A549 (cell line): ENCODE measurements at regions not wholly inside any gene's neighbourhood (a gene's known extent, or its start where the extent isn't known, plus 50 kb on each side); places are given as distances from the start of the nearest gene placed in this dataset.
"Not testable (repeated sequence)": the region's sequence is repeated elsewhere in the genome, so short reads cannot be mapped to it uniquely, and the experiment has no call there.

ENCODE experiments used
- ATAC-seq, 2 experiments: fragments of 200-7000 bp in 1 of 2; fragments of >200 bp in 1 of 2; cut with Nextera tagmentation in 1 of 2; cut with Tn5 transposase in 1 of 2; 3 replicates each; pipeline versions ENCODE4 v1.8.0 to v1.9.1; 2018 to 2020; ENCODE audit warnings: mild to moderate bottlenecking in 1 of 2, moderate library complexity in 1 of 2
- CTCF ChIA-PET: fragments of 300-600 bp; sonication (Branson Sonifier 250); formaldehyde crosslinking; extraction: SDS; loops from one replicate; lab custom pipeline; 2021; ENCODE audit warnings: antibody characterized with exemption, inconsistent platforms; lab: Yijun Ruan, JAX
- POLR2A ChIA-PET: fragments of 350-600 bp; formaldehyde crosslinking; extraction: SDS; loops from one replicate; lab custom pipeline; 2021; ENCODE audit warnings: antibody characterized with exemption, inconsistent platforms; lab: Yijun Ruan, JAX
- DNase-seq, 2 experiments: peaks; one replicate each; pipeline versions ENCODE4 v3.0.0 to v3.0.0-alpha.2; 2011 to 2016; ENCODE audit warnings: low read depth in 1 of 2, low spot score in 1 of 2
- FAIRE-seq: peaks from 2 replicates; lab custom pipeline; 2011; peaks lifted over from hg19 to GRCh38; lab: Jason Lieb, UNC
- H3K27ac ChIP-seq, 2 experiments: fragments of >200 bp; sonication (Bioruptor Twin); formaldehyde crosslinking; 3 replicates each; pipeline ENCODE4 v1.5.1; 2016 to 2017
- H3K4me1 ChIP-seq: fragments of >200 bp; sonication (Bioruptor Twin); formaldehyde crosslinking; 3 replicates; pipeline ENCODE4 v1.6.1; 2016
- H3K4me2 ChIP-seq: fragments of >200 bp; sonication (Bioruptor Twin); formaldehyde crosslinking; 3 replicates; pipeline ENCODE4 v1.6.1; 2016
- H3K4me3 ChIP-seq: fragments of >200 bp; sonication (Bioruptor Twin); formaldehyde crosslinking; 3 replicates; pipeline ENCODE4 v1.5.1; 2016
- H3K9me3 ChIP-seq: fragments of >200 bp; sonication (Bioruptor Twin); formaldehyde crosslinking; 3 replicates; pipeline ENCODE4 v1.6.1; 2016
- CEBPB ChIP-seq, 2 experiments: fragments of >200 bp in 1 of 2; sonication (Bioruptor Twin) in 1 of 2; formaldehyde crosslinking in 1 of 2; IDR thresholded peaks; 2 replicates each; pipeline ENCODE4 v1.6.1; 2012 to 2016
- CHD2 ChIP-seq: fragments of 150-350 bp; IDR thresholded peaks from 2 replicates; pipeline ENCODE4 v1.6.1; 2014; ENCODE audit warnings: low read length; ENCODE audit not compliant: partially characterized antibody
- FOSL2 ChIP-seq, 2 experiments: fragments of 450-650 bp in 1 of 2; fragments of >200 bp in 1 of 2; sonication (Bioruptor Twin) in 1 of 2; formaldehyde crosslinking; IDR thresholded peaks; 2 replicates each; pipeline versions ENCODE4 v1.5.0 to v1.6.1; 2016 to 2020; ENCODE audit warnings: mild to moderate bottlenecking in 1 of 2, moderate library complexity in 1 of 2
- HEYL ChIP-seq: fragments of 250-450 bp; sonication (Bioruptor Pico); IDR thresholded peaks from 2 replicates; pipeline ENCODE4 v1.8.0; 2021; ENCODE audit warnings: mild to moderate bottlenecking, moderate library complexity
- HOXA7 ChIP-seq: fragments of 250-450 bp; sonication (Bioruptor Pico); IDR thresholded peaks from 2 replicates; pipeline ENCODE4 v1.5.0; 2020; ENCODE audit warnings: mild to moderate bottlenecking, moderate library complexity
- HOXB5 ChIP-seq: fragments of 250-450 bp; sonication (Bioruptor Pico); IDR thresholded peaks from 2 replicates; pipeline ENCODE4 v1.5.0; 2020; ENCODE audit warnings: mild to moderate bottlenecking, moderate library complexity
- JUN ChIP-seq, 2 experiments: fragments of >200 bp; sonication (Bioruptor Twin); formaldehyde crosslinking; IDR thresholded peaks; 2 replicates in 1 of 2; 3 replicates in 1 of 2; pipeline ENCODE4 v1.6.1; 2016 to 2017
- JUNB ChIP-seq: fragments of >200 bp; sonication (Bioruptor Twin); formaldehyde crosslinking; IDR thresholded peaks from 2 replicates; pipeline ENCODE4 v1.6.1; 2016
- KDM5A ChIP-seq: fragments of 200-600 bp; sonication (generic); IDR thresholded peaks from 2 replicates; pipeline ENCODE4 v1.6.1; 2016; ENCODE audit warnings: antibody characterized with exemption, mild to moderate bottlenecking
- MAX ChIP-seq: IDR thresholded peaks from 2 replicates; pipeline ENCODE4 v1.6.1; 2012
- MAZ ChIP-seq: fragments of 150-350 bp; IDR thresholded peaks from 2 replicates; pipeline ENCODE4 v1.6.1; 2014; ENCODE audit warnings: antibody characterized with exemption, low read depth, low read length, borderline replicate concordance
- MYC ChIP-seq: IDR thresholded peaks from 2 replicates; pipeline ENCODE4 v1.6.1; 2012; ENCODE audit warnings: mild to moderate bottlenecking, inconsistent platforms, low read length, improper control_type of control experiment, borderline replicate concordance
- NR3C1 ChIP-seq: fragments of >200 bp; sonication (Bioruptor Twin); formaldehyde crosslinking; IDR thresholded peaks from 3 replicates; pipeline ENCODE4 v1.6.1; 2017
- RARB ChIP-seq: fragments of 250-450 bp; sonication (Bioruptor Pico); IDR thresholded peaks from 2 replicates; pipeline ENCODE4 v1.8.0; 2021; ENCODE audit warnings: mild to moderate bottlenecking, moderate library complexity
- RNF2 ChIP-seq: fragments of 200-600 bp; sonication (generic); IDR thresholded peaks from 2 replicates; pipeline ENCODE4 v1.6.1; 2016; ENCODE audit warnings: low read depth, mild to moderate bottlenecking, antibody characterized with exemption, moderate library complexity, borderline replicate concordance
- SMC3 ChIP-seq: fragments of >200 bp; sonication (Bioruptor Twin); formaldehyde crosslinking; IDR thresholded peaks from 3 replicates; pipeline ENCODE4 v1.6.1; 2018; ENCODE audit warnings: inconsistent platforms
- ZC3H11A ChIP-seq: fragments of 450-650 bp; IDR thresholded peaks from 2 replicates; pipeline ENCODE4 v1.6.1; 2014; ENCODE audit warnings: antibody characterized with exemption, mild to moderate bottlenecking
- ZSCAN20 ChIP-seq: fragments of 250-450 bp; sonication (Bioruptor Pico); IDR thresholded peaks from 2 replicates; pipeline ENCODE4 v1.8.0; 2022; ENCODE audit warnings: mild to moderate bottlenecking, moderate library complexity
- WGBS: methylation state at CpG from one replicate; pipeline ENCODE4 v1.1.6; 2017; ENCODE audit errors: missing lambda C conversion rate; 5-methylcytosine and 5-hydroxymethylcytosine counted together
- TF ChIP-seq, protein P1 (sequence below): IDR thresholded peaks from 2 replicates; pipeline ENCODE4 v1.6.1; 2012; ENCODE audit warnings: low read depth, borderline replicate concordance

- no peak for TF ChIP-seq CEBPB (IDR thresholded peaks at IDR 0.05)
- TF ChIP-seq ZSCAN20 (CRISPR knock-in tag) = no peak
- no peak for TF ChIP-seq RARB (CRISPR knock-in tag)
- TF ChIP-seq MAX = no peak
- TF ChIP-seq JUN (IDR thresholded peaks at IDR 0.05) = no peak
- H3K9me3 ChIP-seq = no peaks in the 10 kb centered on the region
- no peak for DNase-seq
- no peak for FAIRE-seq
- H3K27ac ChIP-seq = no peak overlapping the region
- H3K4me2 ChIP-seq = peak overlapping the region; percentile 36; the same call in 1 of the 3 replicates
- WGBS = 31% methylated on average over 2 of the region's 2 CpGs
- ATAC-seq = no peak
- no peaks in the 10 kb centered on the region for H3K4me1 ChIP-seq
- POLR2A ChIA-PET = no interaction called here
- CTCF ChIA-PET = no interaction called here
- H3K4me3 ChIP-seq = no peak overlapping the region
These were observed 165.1 kb upstream of the CNOT2 start for GRCh38 chr12:70078161-70078560.

GRCh38 chr12:70080566-70080965, 162.7 kb upstream of the CNOT2 start:
- POLR2A ChIA-PET = no interaction called here
- no peak overlapping the region for H3K4me3 ChIP-seq
- TF ChIP-seq ZC3H11A (no peak), MYC (no peak), MAZ (no peak)
- TF ChIP-seq, all 56 proteins: peak for 0
- no peak for ATAC-seq
- Histone ChIP-seq H3K4me2 (no peak overlapping the region), H3K4me1 (no peaks in the 10 kb centered on the region), H3K27ac (no peak overlapping the region), H3K9me3 (no peaks in the 10 kb centered on the region)
- no peak for DNase-seq
- FAIRE-seq = no peak
- 69% methylated on average over 2 of the region's 2 CpGs for whole genome bisulfite sequencing
- CTCF ChIA-PET = no interaction called here

GRCh38 chr12:70082997-70083676, 160.1 kb upstream of the CNOT2 start:
- no peaks in the 10 kb centered on the region for H3K9me3 ChIP-seq
- no peaks in the 10 kb centered on the region for H3K4me1 ChIP-seq
- DNase-seq = no peak
- POLR2A ChIA-PET = no interaction called here
- FAIRE-seq = no peak
- CTCF ChIA-PET = no interaction called here
- 59% methylated on average over 3 of the region's 3 CpGs for WGBS
- H3K4me2 ChIP-seq = no peak overlapping the region
- no peak overlapping the region for H3K4me3 ChIP-seq
- no peak for ATAC-seq
- TF ChIP-seq JUNB = no peak
- no peak overlapping the region for H3K27ac ChIP-seq

DNA sequence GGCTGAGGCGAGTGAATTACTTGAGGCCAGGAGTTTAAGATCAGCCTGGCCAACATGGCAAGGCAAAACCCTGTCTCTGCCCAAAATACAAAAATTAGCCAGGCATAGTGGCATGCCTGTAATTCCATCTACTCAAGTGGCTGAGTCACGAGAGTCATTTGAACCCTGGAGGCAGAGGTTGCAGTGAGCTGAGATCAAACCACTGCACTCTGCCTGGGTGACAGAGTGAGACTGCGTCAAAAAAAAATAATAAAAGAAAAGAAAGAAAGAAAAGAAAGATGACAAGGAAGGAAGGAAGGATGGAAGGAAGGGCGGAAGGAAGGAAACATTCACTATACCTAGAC, 159.6 kb upstream of the CNOT2 start:
- DNase-seq = no peak
- no peak for FAIRE-seq
- no peak for ATAC-seq
- Histone ChIP-seq H3K27ac (no peak overlapping the region), H3K4me3 (no peak overlapping the region), H3K4me1 (no peaks in the 10 kb centered on the region), H3K4me2 (no peak overlapping the region), H3K9me3 (no peaks in the 10 kb centered on the region)
- POLR2A ChIA-PET = no interaction called here
- TF ChIP-seq HEYL = no peak
- no peak for TF ChIP-seq NR3C1
- no peak for TF ChIP-seq MYC
- TF ChIP-seq, protein P1, sequence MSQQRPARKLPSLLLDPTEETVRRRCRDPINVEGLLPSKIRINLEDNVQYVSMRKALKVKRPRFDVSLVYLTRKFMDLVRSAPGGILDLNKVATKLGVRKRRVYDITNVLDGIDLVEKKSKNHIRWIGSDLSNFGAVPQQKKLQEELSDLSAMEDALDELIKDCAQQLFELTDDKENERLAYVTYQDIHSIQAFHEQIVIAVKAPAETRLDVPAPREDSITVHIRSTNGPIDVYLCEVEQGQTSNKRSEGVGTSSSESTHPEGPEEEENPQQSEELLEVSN = no peak
- TF ChIP-seq FOSL2 (IDR thresholded peaks at IDR 0.05) = no peak
- no peak for TF ChIP-seq FOSL2 (CRISPR knock-in tag; IDR thresholded peaks at IDR 0.05)
- no peak for TF ChIP-seq ZC3H11A
- TF ChIP-seq KDM5A = no peak
- TF ChIP-seq SMC3 = no peak
- no peak for TF ChIP-seq RARB (CRISPR knock-in tag)
- no peak for TF ChIP-seq CHD2
- no peak for TF ChIP-seq RNF2
- TF ChIP-seq HOXA7 = no peak
- no peak for TF ChIP-seq HOXB5
- 54% methylated on average over 4 of the region's 4 CpGs for WGBS
- CTCF ChIA-PET = no interaction called here

DNA sequence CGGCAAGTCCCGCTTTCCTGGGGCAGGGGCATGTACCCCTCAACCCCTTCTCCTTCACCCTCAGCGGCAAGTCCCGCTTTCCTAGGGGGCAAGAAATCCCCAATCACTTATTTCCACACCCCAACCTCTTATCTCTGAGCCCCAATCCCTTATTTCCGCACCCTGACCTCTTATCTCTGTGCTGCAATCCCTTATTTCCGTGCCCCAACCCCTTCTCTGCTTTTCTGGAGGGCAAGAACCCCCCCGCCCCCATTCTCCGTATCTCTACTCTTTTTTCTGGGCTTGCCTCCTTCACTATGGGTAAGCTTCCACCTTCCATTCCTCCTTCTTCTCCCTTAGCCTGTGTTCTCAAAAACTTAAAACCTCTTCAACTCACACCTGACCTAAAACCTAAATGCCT, 156.9 kb upstream of the CNOT2 start:
- H3K4me2 ChIP-seq, H3K4me1 ChIP-seq, H3K4me3 ChIP-seq, H3K27ac ChIP-seq, CTCF ChIA-PET, H3K9me3 ChIP-seq, DNase-seq, ATAC-seq, FAIRE-seq, POLR2A ChIA-PET: not testable (repeated sequence)
- WGBS = 60% methylated on average over 8 of the region's 8 CpGs
